T-helper 1 cell (primary cell): ENCODE measurements at regions not wholly inside any gene's neighbourhood (a gene's known extent, or its start where the extent isn't known, plus 50 kb on each side); places are given as distances from the start of the nearest gene placed in this dataset.

ENCODE experiments used
- DNase-seq, 5 donors: peaks; one replicate each; pipeline ENCODE4 v3.0.0-alpha.2; 2012 to 2020

DNA sequence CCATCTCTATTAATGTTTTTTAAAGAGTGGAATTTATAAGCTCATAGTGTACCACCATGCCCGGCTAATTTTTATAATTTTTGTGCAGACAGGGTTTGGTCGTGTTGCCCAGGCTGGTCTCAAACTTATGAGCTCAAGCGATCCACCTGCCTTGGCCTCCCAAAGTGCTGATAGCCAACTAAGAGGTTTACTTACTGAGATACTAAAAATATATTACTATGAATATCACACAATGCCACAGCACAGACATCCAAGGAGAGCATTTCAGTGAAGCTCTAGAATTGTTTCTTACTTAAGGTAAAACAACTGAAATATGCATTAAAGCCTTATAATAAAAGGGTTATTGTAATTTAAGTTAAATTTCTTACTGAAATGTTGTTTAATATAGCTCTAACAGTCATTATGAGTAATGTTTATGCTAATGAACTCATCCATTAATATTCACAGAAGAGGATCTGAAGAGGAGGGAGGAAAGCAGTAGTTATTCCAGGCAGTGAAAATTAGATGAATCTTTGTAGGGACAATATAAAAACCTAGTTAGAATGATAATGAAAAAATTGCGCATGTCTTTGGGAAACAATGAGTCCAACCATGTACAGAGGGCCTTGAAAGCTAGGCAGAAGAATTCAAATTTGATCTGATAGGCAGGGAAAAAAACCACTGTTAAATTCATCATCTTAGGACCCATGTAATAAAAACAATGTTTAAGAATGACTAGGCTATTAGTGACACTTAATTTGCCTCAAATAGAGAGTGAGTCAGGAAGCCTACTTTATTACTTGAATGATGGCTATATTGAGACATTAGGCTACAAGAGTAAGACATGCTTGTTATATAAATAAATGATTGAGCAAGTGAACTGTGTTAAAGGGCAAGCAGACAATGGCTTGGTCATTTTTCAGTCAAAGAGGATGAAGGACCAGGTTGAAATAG lies 99.2 kb downstream of the SLC41A2 start:
- no peak for DNase-seq

GRCh38 chr12:104856531-104856930 lies 101.6 kb downstream of the SLC41A2 start:
- DNase-seq, result no peak

GRCh38 chr12:104855599-104855998 lies 102.5 kb downstream of the SLC41A2 start:
- DNase-seq, result no peak

DNA sequence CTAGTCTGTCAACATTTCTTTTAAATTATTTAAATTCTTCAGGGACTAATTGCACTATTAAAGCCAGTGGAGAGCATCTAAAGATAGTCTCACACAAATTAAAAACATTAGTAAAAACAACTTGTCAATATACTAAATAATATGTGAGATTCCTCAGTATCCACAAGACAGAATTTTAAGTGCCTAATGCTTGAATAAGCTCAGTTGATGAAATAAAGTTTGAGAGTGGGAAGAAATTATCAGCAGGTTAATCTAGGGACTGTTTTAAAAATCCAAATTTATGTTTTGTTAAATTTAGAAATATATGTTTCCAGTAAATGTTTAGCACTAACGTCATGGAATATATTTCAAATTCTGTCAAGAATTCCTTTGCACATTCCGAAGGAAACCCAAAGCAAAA lies 105.2 kb downstream of the SLC41A2 start:
- DNase-seq, result no peak

DNA sequence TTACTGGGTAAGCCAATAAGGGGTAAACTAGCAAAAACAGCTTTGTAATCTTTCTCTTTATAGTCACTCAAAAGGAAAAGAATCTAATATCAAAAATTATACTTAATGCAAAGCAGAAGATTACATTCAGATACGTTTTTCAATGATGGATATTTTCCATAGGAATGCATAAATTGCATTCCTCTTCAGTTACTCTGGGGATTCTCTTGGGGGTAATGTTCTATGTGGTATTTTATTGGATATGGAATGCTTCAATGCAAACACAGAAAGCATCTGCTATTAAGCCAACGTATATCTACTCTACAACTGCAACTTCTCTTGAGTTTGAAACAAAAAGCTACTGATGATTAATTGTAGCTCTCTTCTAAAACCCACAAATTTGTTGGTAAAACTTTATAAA lies 106.0 kb downstream of the SLC41A2 start:
- no peak for DNase-seq

GRCh38 chr12:104850781-104851180 lies 107.3 kb downstream of the SLC41A2 start:
- no peak for DNase-seq

DNA sequence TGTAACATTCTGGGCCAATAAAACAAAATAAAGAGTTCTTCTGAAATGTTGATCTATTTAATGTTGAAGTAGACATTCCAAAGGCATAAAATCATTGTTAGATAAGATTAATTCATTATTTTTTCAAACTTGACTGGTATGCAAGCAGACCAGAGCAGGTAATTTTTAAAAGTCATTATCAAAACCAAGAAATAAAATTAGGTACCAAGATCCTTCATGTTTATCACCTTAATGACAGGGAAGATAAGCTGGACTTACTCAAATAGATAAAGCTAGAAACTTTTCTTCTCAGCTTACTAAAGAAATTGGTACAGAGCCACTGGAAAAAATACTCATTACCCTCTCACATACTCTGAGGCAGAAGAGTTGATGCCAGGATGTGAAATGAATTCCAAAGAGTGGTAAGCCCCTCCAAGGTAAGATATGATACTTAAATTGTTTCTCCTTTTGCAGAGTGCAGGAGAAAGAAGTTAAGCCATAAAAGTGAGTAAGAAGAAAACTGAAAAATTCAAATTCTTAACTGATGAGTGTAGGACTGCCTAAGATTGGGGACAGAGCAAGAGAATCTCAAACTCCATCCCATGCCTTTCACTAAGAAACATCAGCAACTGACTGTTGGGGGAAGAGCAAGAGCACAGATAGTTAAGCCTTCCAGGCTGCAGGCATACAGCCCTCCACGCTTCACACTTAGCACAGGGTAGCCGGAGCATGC lies 111.9 kb downstream of the SLC41A2 start:
- DNase-seq, result no peak

GRCh38 chr12:104844123-104844522 lies 114.0 kb downstream of the SLC41A2 start:
- DNase-seq, result no peak

DNA sequence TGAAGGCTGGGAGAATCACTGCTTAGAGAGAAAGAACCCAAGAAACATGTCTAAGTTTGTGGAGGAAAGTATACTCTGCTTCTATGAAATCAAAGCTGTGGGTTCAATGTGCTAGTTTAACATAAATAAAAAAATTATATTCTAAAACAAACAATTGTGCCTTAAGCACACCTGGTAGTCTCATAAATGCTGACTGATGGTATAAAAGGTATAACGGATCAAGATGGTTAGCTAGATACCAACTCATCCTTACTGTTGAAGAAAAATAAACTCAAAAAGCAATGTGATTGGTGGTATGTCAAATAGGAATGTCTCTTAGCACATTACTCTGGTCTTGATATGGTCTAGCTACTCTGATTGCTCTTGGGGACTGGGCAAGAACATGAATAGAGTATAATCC lies 117.8 kb downstream of the SLC41A2 start:
- DNase-seq, result no peak

DNA sequence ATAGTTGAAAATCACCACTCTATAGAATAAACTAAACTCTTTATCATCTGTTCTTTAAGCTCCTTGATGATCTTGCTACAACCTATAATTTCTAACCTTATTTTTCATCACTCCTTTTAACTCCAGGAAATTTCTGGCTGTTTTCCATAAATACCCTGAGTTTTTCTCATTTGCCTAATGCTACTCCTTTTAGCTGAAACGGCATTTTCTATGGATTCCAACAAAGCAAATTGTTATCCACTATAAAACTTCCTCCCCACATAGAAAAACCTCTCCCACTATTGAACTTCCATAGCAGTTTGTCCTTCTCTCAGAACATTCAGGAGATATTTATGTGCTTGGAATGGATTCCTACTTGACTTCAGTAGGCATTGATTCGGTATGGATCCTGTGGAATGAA lies 122.8 kb downstream of the SLC41A2 start:
- no peak for DNase-seq

DNA sequence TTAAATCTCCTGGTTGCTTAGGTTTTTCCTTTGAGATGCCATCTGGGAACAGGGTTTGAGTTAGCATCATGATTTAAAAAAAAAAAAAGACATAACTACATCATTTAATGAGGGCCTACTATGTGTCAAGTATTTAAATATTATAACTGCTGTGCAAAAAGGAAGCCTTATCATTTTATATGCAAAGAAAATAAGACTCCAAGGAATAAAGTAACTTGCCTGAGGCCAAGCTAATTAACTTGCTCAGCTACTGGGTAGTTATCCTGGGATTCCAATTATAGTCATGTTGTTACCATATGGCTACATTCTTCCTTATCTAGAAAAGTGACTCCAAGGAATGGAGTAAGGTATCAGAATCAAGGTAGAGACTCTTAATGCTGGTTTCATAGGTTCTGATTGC lies 123.5 kb downstream of the SLC41A2 start:
- DNase-seq, result no peak

GRCh38 chr12:104833756-104834155 lies 124.3 kb downstream of the SLC41A2 start:
- DNase-seq, result no peak

- DNase-seq, result no peak
These were observed 130.1 kb downstream of the SLC41A2 start for GRCh38 chr12:104828015-104828414.

DNA sequence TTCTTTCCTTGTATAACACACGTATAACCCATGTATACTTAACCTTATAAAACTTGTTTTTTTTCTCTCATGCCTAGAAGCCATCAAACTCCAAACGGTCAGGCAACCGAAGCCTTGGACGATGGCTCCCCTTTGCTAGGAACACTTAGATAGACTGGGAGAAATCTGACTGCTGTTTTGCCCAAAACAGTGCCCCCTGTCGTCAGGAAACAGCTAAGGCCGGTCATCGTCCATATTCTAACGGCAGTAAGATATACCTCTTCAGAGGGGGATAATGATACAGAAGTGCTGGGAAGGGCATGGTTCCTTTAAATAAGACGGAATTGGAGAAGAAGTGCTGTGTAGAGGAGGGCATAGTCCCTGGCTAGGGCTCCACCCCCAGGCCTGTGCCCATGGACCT lies 130.5 kb downstream of the SLC41A2 start:
- DNase-seq, result no peak

- peak in 1 of 5 donors; percentile 17 for DNase-seq
These were observed 132.7 kb downstream of the SLC41A2 start for GRCh38 chr12:104825408-104825807.

DNA sequence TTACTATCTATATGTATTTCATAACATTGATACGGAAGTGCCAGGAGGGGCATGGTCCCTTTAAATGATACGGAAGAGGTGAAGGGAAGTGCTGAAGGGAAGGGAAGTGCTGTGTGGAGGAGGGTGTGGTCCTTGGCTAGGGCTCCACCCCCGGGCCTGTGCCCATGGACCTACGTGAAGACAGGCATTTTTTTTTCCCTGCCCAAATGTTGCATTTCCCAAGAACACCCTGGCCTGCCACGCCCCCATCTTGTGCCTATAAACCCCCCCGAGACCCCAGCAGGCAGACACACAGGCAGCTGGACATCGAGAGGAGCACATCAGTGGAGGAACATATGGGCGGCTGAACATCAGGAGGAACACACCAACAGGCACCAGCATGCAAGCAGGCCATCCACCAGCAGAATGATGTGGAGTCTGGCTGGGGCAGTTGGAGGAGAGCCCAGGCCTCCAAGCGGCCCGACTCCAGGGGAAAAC lies 134.1 kb downstream of the SLC41A2 start:
- no peak for DNase-seq

- DNase-seq, result no peak
These were observed 135.1 kb downstream of the SLC41A2 start for GRCh38 chr12:104822941-104823340.

GRCh38 chr12:104816845-104817503 lies 141.1 kb downstream of the SLC41A2 start:
- DNase-seq, result no peak

DNA sequence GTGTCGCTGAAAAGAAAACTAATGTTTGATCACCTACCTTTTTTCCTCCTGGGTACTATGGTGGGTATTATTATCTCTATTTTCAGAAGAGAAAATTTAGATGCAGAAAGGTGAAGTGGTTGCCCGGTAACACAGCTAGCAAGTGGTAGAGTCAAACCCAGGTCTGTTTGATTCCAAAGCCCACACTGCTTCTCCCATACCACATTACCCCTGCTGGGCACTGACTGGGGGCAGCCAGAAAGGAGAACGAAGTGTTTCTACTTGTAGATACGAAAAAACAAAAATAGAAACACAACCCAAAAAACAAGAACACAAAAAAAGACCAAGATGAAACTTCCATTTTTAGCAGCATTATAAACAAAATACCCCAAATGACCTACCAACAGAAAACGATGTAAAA lies 142.2 kb downstream of the SLC41A2 start:
- no peak for DNase-seq

GRCh38 chr12:104814944-104815343 lies 143.1 kb downstream of the SLC41A2 start:
- no peak for DNase-seq
